GM21423 (cell line): ENCODE measurements at regions not wholly inside any gene's neighbourhood (a gene's known extent, or its start where the extent isn't known, plus 50 kb on each side); places are given as distances from the start of the nearest gene placed in this dataset.
"Not testable (repeated sequence)": the region's sequence is repeated elsewhere in the genome, so short reads cannot be mapped to it uniquely, and the experiment has no call there.

Source experiments
- ATAC-seq: cut with Tn5 transposase; IDR thresholded peaks from one replicate; pipeline ENCODE4 v1.9.1; 2021; ENCODE audit warnings: mild to moderate bottlenecking, moderate library complexity; ENCODE audit not compliant: unreplicated experiment

- no peak for ATAC-seq
Observed at GRCh38 chr7:155938129-155938528, 125.9 kb upstream of the SHH start.

DNA sequence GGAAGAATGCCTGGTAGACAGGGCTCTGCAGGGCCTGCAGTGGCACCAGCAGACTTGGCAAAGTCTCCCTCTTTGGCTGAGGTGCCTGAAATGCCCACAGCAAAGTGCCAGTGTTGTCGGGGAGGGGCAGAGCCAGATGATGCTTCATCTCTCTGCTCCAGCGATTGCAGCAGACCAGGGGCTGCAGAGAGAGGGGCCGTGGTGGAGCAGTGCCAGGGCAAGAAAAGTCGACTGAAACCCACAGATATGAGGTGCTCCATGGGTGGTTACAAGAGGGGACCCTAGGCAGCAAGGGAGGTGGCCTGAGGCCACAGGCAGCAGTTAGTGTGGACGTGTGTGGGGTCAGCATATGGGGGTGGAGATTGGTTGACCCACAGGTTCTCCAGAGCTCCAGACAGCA is 123.5 kb upstream of the SHH start:
- ATAC-seq, result no peak

DNA sequence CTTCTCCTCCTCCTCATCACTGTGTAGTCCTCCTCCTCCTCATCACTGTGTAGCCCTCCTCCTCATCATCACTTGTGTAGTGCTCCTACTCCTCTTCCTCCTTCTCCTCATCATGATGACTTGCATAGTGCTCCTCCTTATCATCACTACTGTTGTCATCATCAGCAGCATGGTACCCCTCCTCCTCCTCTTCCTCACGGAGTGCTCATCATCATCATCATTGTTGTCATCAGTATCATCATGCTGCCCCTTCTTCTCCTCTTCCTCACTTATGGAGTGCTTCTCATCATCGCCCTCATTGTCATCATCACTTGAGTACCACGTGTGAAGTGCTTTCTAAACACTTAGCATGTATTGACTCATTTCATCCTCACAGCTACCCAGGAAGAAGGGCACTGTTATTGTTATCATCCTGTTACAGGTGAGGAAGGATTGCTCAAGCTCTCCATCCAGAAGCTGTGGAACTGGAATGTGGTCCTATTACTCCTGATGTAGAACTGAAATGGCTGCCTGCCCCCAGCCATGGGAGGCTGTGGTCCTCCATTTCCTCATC is 122.8 kb upstream of the SHH start:
- no peak for ATAC-seq

- not testable (repeated sequence) for ATAC-seq
Observed at GRCh38 chr7:155932324-155932723, 120.1 kb upstream of the SHH start.

GRCh38 chr7:155931396-155932085 is 119.3 kb upstream of the SHH start:
- ATAC-seq, result no peak

DNA sequence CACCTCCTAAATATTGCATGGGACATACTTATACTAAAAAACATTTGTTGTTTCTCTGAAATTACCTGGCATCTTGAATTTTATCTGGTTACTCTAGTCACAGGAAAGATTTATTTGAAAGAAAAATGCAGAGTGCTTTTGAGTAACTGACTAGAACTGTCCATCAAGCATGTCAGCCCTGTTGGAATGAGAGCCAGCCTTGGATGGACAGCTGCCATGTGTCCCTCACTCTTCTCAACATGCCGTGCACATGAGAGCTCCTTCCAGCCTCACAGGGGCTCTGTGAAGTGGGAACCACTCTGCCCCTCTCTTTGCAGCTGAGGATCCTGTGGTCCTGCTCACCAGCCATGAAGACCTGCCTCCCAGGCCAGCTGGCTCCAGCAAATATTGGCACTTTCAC is 118.3 kb upstream of the SHH start:
- no peak for ATAC-seq

- no peak for ATAC-seq
Observed at GRCh38 chr7:155930061-155930460, 117.8 kb upstream of the SHH start.

GRCh38 chr7:155928583-155928982 is 116.3 kb upstream of the SHH start:
- no peak for ATAC-seq

DNA sequence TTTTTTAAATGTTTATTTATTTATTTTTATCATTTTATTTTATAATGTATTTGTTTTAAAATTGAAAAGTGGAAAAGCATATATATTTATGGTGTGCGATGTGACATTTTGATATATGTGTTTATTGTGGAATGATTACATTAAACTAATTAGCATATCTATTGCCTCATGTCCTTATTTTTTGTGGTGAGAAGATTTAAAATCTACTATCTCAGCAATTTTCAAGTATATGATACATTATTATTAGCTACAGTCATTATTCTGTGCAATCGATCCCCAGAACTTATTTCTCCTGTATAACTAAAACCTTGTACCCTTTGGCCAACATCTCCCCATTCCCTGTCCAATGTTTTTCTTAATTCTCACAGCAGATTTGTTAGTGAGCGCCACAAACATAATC is 115.6 kb upstream of the SHH start:
- no peak for ATAC-seq

- no peak for ATAC-seq
Observed at GRCh38 chr7:155925682-155926081, 113.4 kb upstream of the SHH start.

GRCh38 chr7:155922067-155922816 is 110.0 kb upstream of the SHH start:
- no peak for ATAC-seq

- ATAC-seq, result no peak
Observed at GRCh38 chr7:155921804-155922066, 109.5 kb upstream of the SHH start.

- no peak for ATAC-seq
Observed at GRCh38 chr7:155921086-155921803, 109.0 kb upstream of the SHH start.

DNA sequence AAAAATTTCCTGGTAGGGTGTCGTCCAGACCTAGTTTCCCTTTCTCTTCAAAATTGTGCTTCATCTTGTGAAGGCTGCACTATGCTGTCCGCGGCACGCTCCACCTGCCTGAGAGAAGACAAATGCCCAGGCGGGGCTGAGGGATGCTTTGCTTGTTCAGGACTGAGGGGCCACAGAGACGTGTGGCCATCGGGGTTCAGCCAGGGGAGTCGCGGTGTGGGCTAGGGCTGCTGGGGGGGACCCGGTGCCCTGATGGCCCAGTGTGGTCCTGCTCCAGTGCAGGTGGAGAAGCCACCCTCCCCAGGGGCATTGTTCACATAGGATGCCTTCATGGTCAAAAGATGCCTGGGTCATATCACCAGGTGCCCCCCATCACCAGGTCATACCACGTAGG is 107.8 kb upstream of the SHH start:
- no peak for ATAC-seq

DNA sequence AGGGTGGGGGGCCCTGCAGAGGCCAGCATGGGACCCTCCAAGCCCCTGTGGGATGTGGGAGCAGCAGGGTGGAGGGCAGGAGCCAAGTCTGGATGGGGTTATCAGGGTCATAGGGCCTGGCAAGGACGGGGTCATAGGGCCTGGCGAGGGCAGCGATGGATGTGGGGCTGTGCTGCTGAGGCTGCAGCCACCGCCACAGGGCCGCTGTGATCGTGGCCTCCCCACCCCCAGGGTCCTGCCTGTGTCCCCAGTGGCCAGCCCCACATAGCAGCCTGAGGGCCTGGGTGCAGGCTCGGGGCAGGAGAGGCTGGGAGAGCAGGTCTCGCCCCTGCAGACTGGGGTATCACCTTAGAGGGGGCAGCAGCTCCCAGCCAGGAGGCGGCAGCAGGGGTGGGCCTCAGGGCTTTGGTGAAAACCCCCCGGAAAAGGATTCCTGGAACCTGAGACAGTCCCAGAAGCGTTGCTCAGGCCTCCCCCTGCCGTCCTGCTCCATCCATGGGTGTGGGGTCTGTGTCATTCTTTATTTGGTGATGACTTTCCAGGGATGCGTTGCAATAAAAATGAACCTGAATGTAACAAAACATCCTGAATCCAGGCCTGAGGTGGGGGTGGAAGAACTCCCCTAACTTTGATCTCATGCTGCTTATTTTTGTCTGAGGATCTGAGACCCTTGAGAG is 107.3 kb upstream of the SHH start:
- ATAC-seq, result no peak

- no peak for ATAC-seq
Observed at GRCh38 chr7:155918720-155919390, 106.6 kb upstream of the SHH start.

DNA sequence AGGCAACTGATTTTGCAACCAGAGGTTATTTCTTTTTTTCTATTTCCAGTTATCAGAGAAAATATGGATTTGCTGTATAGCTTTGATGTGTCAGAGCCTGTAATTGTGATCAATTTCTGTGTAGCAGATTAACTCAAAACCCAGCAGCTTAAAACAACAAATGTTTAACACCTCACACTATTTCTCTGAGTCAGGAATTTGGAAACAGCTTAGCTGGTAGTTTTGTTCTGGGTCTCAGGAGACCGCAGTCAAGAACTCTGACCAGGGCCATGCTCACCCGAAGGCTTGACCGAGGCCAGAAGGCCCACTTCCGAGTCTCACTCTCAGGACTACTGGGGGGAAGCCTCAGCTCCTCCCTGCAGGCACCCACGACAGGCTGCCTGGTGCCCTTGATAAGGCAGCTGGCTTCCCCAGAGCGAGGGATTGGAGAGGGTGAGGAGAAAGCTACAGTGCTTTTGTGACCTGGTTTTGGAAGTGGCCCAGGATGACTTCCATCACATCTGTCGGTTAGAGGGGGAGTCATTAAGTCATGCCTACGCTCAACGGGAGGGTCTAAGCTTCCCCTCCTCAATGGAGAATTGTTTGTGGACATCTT is 105.7 kb upstream of the SHH start:
- ATAC-seq, result no peak

DNA sequence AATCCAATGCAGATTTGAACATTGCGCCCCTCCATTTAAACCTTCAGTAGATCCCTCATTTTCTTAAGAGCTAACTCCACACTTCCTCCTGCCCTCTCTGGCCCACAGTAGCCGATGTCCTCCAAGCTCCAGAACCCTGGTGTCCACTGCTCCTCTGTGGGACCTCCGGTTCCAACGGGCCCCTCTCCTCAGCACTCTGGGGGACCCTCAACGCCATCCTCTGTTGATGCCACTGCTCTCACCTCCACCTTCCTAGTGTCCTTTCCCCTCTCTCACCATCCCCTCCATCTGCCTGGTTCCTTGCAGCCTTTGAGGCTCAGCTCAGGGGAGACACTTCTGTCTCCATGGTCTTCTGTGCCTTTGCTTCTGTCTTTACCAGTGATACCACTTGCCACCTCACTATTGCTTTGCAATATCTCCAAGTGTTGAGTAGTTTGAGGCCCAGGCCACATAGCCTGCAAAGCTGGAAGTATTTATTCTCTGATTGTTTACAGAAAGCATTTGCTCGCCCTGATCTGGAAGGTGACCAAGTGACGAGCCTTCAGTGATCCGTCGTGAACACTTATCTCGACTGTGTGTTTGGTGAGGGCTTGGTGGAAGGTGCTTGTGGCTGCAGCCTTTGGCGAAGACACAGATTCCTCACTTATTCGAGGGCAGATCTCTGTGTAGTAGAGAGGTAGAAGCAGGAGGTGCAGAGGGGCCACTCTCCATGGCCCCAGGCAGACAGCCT is 104.8 kb upstream of the SHH start:
- no peak for ATAC-seq

DNA sequence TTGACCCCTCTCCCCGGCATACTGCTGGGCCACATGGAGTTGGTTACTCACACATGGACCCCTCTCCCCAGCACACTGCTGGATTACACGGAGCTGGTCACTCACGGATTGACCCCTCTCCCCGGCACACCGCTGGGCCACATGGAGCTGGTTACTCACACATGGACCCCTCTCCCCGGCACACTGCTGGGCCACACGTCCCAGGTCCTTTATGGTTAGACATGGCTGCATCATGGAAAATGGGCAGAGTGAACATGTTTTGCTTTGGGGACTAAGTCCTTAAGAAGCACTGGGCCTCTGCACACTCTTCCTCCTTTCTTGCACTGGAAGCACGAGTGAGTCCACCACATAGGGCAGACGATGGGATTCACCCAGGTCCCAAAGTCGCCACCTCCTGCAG is 102.1 kb upstream of the SHH start:
- ATAC-seq, result no peak

DNA sequence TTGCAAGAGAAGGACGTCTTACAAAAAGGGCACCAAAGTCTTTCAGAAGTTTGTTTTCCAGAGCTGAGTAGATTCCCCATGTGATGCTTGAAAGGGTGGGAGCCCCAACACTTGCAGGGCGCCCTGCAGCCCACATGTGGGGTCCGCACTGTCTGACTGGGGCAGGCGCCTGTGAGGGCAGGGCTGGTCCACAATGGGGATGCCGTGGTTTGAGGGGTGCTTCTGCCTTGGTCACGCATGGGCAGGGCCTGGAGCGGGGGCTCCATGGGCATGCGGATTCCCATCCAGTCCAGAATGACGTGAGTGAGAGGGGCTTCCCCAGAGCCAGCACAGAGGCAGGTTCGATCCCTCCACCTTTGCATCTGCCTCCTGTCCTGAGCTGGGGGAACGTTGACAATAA is 101.5 kb upstream of the SHH start:
- no peak for ATAC-seq
